ENCODE measurements at regions not wholly inside any gene's neighbourhood (a gene's known extent, or its start where the extent isn't known, plus 50 kb on each side); places are given as distances from the start of the nearest gene placed in this dataset.

- H3K79me2 ChIP-seq (ENCODE audit: insufficient read depth, low read length), result no peaks in the 10 kb centered on the region
- H3K18ac ChIP-seq (ENCODE audit: insufficient read length, low read depth, low read length), result no peak overlapping the region
- H3K4me2 ChIP-seq (ENCODE audit: insufficient read depth, insufficient read length, low read length), result no peak overlapping the region
- H3K9me3 ChIP-seq (ENCODE audit: control insufficient read depth, low read depth, low read length), result no peaks in the 10 kb centered on the region
- H2AFZ ChIP-seq (ENCODE audit: low read length), result no peak overlapping the region
- no peaks in the 10 kb centered on the region for H4K20me1 ChIP-seq (ENCODE audit: control insufficient read depth, insufficient read depth, insufficient read length)
- H2BK12ac ChIP-seq (ENCODE audit: insufficient read length, low read depth, low read length), result no peak overlapping the region
- H2BK15ac ChIP-seq (ENCODE audit: low read depth, low read length), result no peak overlapping the region
- no peak overlapping the region for H4K5ac ChIP-seq (ENCODE audit: insufficient read length, low read depth, low read length)
- no peaks in the 10 kb centered on the region for H3K23me2 ChIP-seq (ENCODE audit: insufficient read length, low read depth, low read length, poor library complexity, severe bottlenecking)
- H3K27ac Mint-ChIP-seq, result no peak overlapping the region
- no peaks in the 10 kb centered on the region for H3K4me1 Mint-ChIP-seq
- H2BK20ac ChIP-seq (ENCODE audit: low read depth, low read length, poor library complexity, severe bottlenecking), result no peak overlapping the region
- H3K56ac ChIP-seq (ENCODE audit: insufficient read length, low read depth, low read length), result no peak overlapping the region
- H2AK5ac ChIP-seq (ENCODE audit: insufficient read length, low read length), result no peak overlapping the region
- no peak overlapping the region for H3K14ac ChIP-seq (ENCODE audit: insufficient read depth, low read length)
- no peak overlapping the region for H4K91ac ChIP-seq (ENCODE audit: insufficient read length, low read depth, low read length)
- no peak overlapping the region for H3K4me3 Mint-ChIP-seq
- H4K8ac ChIP-seq (replicated peaks; ENCODE audit: insufficient read length, low read depth, low read length), result no peak overlapping the region
- H3K23ac ChIP-seq (ENCODE audit: insufficient read length, low read depth, low read length), result no peak overlapping the region
- peaks cover under 1 to 2% of the 10 kb centered on the region in 2 experiments; a peak in 2 of 5 replicates for H3K9me3 Mint-ChIP-seq
- no peak overlapping the region for H3K4ac ChIP-seq (ENCODE audit: low read depth, low read length)
- H3T11ph ChIP-seq (ENCODE audit: low read length), result no peak overlapping the region
- no CpG with 5 or more reads among the region's 2 CpGs for WGBS (ENCODE audit: extremely low coverage, insufficient read length, low lambda C conversion rate)
- no peaks in the 10 kb centered on the region for H3K27me3 ChIP-seq (ENCODE audit: insufficient read depth, low read length)
- H3K9ac ChIP-seq (ENCODE audit: extremely low read depth, insufficient read length, low read length), result no peak overlapping the region
- H3K27me3 Mint-ChIP-seq (ENCODE audit: low read depth), result no peaks in the 10 kb centered on the region
- H2BK120ac ChIP-seq (ENCODE audit: low read depth, low read length, poor library complexity, severe bottlenecking), result no peak overlapping the region
- no peak for TF ChIP-seq CTCF (conservative IDR thresholded peaks at IDR 0.05)
- no peak for DNase-seq
- H3K36me3 Mint-ChIP-seq (ENCODE audit: insufficient read depth in 1 of 3, low read depth in 3 of 3), result peaks cover 0 to under 1% (median 0%) of the 10 kb centered on the region in 3 experiments; a peak in 2 of 7 replicates
- H3K27ac ChIP-seq (ENCODE audit: insufficient read length, low read depth, low read length), result no peak overlapping the region
- no peaks in the 10 kb centered on the region for H3K4me1 ChIP-seq (ENCODE audit: insufficient read depth, low read length)
- H2BK5ac ChIP-seq (ENCODE audit: insufficient read length, low read length), result no peak overlapping the region
- H3K79me1 ChIP-seq (ENCODE audit: insufficient read depth, low read depth, low read length, poor library complexity, severe bottlenecking), result no peaks in the 10 kb centered on the region
These were observed 273.5 kb upstream of the CCNG1 start for GRCh38 chr5:163163858-163164257.
